Dermis microvascular lymphatic vessel endothelial cell (primary cell): ENCODE measurements at regions not wholly inside any gene's neighbourhood (a gene's known extent, or its start where the extent isn't known, plus 50 kb on each side); places are given as distances from the start of the nearest gene placed in this dataset.
A peak's percentile ranks its signal among the peaks of the same experiment; 100 is the strongest.

Experiments used
- DNase-seq, 2 donors: peaks; one replicate each; pipeline versions ENCODE4 v3.0.0 to v3.0.0-alpha.2; 2010; ENCODE audit warnings: low read depth in 2 of 2

DNA sequence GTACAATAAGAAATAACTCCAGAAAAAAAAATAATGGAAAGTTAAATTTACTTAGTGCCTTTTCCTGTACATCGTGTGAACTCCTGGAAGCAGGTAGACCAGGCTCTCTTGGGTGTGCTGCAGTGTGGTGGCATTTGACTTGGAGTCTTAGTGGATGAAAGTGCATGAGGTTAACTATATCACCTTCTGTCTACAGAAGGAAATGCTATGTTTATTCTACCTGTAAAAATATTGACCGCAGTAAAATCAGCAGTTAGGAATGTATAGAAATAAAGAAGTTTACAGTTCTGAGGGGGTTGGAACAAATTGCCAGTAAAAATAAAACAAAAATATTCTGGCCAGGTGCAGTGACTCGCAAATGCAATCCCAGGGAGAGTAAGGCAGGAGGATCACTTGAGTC lies 722.1 kb downstream of the LIG4 start:
- peak in 1 of 2 donors; percentile 6 for DNase-seq

DNA sequence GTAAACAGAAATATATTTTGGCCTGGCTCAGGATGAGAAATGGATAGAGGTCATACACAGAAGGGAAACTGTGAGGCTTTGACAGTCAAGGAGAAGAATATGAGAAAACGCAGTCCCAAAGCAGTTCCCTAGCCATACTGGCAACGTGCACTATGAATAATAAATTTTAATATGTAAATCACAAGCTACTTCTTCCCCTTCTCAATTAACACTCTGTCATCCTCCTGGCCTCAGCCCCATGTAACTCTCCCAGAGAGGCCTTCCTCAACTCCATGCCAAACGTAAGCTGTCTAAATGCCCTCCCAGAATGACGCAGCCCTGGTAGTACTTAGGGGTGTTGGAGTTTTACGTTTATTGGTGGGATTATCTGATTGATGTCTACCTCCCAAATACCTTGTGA lies 732.6 kb downstream of the LIG4 start:
- no peak for DNase-seq

DNA sequence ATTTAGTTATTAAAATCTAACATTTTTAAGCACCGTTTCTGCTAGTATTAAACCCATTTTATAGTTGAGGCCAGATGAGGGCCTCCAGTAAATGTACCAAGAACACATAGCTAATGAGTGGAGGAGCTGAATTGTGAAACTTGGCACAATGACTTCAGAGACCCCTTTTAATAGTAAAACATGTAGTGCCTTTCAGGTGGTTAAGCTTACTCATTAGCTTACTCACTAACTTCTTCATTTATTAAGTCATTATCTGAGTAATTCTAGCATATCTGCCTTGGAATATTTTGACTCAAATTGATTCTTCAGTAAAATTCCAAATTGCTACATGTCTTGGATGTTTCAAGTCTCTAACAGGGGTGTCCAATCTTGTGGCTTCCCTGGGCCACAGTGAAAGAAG lies 735.2 kb downstream of the LIG4 start:
- DNase-seq, result no peak

GRCh38 chr13:107477772-107478379 lies 737.5 kb downstream of the LIG4 start:
- DNase-seq, result no peak

DNA sequence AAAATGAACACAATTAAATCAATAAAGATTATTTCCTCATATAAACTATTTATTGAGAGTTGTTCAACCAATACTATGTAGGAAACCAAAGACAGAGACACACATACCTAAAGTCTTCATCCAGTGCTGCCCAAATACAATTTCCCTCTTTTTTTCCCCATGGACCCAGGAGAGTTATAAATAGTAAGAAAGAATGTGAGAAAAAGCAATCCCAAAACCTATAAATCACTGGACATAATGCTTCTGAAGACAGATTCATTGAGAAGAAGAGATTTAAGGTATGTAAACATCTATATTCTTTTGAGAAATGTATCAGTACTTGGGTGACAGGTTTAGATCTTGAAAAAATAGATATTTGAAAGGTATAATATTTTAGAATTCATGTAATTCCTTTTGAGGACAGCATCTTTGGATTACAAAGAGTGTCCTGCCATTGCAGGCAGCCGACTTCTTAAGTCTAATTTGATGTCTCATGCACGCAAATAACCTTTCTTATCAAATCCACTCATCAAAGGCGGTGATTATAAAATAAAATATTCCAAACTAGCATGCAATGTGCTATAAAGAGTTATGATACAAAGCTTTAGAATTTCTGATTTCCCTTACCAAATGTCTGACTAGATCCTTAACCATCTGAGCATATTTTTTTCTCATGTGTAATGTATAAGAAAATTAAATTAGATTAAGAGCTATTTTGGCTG lies 739.4 kb downstream of the LIG4 start:
- no peak for DNase-seq

DNA sequence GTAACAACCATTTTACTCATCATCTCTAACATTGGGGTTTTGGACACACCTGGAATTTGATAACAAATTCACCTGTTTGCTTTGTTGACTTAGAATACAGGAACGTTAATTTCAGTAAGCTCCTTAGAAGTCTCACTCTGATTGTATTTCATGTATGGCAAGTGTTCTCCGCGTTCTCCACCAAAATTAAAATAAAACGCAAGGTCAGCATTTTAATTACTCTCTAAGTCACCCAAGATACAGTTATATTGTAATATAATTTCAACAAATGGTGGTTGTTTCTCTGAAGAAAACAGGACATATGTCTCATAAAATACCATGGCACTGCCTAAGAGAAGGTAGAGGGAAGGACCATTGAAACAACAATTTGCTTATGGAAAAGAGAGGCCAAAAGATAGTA lies 742.1 kb downstream of the LIG4 start:
- no peak for DNase-seq

GRCh38 chr13:107466326-107467099 lies 748.8 kb downstream of the LIG4 start:
- DNase-seq, result peak in 1 of 2 donors; percentile 82

GRCh38 chr13:107462501-107462900 lies 752.8 kb downstream of the LIG4 start:
- no peak for DNase-seq

DNA sequence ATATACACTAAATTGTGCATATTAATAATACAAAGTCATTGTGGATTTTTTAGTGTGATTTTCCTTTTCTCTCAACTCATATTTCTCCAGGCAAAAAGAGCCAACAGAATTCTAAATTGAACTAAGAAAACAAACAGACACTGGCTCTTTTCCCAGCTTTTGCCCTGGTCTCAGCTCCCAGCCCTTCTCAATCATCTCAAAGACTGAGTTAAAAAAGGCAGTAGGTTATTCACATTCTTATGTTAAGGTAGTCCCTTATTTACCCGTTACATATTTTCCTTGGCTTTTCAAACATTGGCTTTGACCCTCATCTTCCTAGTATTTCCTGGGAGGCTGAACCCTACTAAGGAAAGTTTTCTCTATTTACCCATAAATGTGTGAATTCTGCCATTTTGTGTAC lies 753.6 kb downstream of the LIG4 start:
- peak in 1 of 2 donors; percentile 54 for DNase-seq

- no peak for DNase-seq
These were observed 755.9 kb downstream of the LIG4 start for GRCh38 chr13:107459430-107459829.

GRCh38 chr13:107458269-107458668 lies 757.1 kb downstream of the LIG4 start:
- no peak for DNase-seq

DNA sequence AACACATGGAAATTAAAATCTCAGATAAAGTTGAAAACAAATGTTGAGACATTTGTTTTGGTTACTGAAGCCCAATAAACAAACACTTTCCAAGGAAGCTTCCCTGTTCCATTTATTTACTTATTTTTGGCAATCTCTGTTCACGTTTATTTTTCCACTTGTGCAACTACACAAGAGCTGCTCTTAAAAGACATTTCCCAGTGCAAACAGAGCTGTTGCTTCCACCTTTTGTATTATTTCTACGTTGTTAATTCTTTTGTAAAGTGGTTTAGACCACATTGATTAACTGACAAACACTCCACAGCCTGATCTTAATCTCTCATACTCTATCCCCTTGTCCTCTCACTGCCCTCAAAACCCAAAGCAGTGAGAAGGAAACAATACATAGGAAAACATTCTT lies 757.6 kb downstream of the LIG4 start:
- DNase-seq, result peak; percentile 33 to 71

- peak in 1 of 2 donors; percentile 15 for DNase-seq
These were observed 758.9 kb downstream of the LIG4 start for GRCh38 chr13:107456431-107456830.

DNA sequence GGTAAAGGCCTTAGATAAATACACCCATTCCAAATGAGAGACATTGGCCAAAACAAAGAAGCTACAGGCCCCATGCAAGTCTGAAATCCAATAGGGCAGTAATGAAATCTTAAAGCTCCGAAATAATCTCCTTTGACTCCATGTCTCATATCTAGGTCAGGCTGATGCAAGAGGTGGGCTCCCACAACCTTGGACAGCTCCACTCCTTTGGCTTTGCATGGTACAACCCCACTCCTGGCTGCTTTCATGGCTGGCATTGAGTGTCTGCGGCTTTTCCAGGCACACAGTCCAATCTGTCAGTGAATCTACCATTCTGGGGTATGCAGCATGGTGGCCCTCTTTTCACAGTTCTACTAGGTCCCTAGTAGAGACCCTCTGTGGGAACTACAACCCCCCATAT lies 762.5 kb downstream of the LIG4 start:
- no peak for DNase-seq

DNA sequence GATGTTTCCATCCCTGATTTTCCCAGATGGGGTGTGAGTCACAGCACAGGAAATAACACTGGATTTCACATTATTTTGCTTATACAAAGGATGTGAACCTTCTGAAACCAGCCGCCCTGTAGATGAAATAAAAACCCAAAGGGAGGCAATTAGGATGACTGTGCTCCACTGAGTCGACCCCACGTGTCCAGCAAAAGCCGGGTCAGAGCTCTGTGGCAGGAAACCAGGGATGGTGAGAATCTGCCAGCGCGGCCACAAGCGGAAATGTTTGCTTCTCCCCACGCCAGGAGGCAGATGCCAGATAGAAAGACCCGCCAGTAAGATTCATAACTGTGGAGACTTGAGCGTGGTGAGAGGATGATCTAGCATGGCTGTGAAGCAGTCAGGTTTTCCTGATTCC lies 764.4 kb downstream of the LIG4 start:
- peak; percentile 99 to 100 for DNase-seq

DNA sequence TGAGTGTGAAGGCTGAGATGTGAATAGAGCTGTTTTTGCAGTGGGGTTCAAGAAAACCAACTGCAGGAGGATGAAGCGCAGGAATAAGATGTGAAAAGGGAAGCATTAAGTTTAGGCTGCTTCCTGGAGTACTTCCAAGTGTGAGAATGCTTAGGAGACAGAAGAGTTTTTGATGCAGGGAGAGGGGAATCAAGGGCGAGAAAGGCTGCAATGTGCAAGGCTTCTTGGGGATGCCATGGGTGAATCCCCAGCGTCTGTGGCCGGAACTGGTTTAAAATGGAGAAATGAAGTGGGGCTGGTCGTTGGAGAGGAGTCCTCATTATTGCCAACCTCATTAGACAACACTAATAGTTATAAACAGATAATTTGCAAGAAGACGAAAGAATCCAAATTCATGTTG lies 764.9 kb downstream of the LIG4 start:
- DNase-seq, result no peak

GRCh38 chr13:107447591-107447990 lies 767.7 kb downstream of the LIG4 start:
- DNase-seq, result no peak

GRCh38 chr13:107441279-107441678 lies 774.1 kb downstream of the LIG4 start:
- peak in 1 of 2 donors; percentile 41 for DNase-seq

DNA sequence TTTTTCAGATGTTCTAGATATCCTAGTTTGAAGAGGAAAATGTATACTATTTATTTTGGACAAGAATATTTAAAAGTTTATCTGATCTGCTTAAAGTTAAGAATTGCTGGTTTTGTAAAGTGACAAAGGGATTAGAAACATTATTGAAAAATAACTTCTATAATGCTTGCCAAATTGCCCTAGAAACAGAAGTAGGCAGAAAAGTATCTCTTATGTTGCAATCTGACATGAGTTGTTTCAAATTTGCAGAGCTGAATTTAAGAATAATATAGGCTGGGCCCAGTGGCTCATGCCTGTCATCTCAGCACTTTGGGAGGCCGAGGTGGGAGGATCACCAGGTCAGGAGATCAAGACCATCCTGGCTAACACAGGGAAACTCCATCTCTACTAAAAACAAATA lies 777.1 kb downstream of the LIG4 start:
- DNase-seq, result no peak

DNA sequence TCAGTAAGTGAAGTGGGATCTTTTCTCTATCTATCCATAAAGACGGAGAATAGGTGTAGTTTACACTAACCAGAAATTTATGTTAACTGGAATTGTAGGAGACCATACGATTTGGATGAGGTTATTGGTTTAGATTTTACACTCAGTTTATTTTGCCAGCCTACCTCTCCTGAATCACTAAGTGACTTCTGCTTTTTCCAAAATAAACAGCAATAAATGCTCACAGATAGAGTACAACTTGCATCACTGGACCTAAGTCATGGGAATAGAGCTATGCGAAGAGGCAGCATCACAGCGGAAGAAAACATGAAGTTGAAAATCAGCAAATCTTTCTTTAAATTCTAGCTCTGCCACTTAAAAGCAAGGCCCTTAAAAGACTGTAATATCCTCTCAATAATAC lies 781.0 kb downstream of the LIG4 start:
- no peak for DNase-seq

DNA sequence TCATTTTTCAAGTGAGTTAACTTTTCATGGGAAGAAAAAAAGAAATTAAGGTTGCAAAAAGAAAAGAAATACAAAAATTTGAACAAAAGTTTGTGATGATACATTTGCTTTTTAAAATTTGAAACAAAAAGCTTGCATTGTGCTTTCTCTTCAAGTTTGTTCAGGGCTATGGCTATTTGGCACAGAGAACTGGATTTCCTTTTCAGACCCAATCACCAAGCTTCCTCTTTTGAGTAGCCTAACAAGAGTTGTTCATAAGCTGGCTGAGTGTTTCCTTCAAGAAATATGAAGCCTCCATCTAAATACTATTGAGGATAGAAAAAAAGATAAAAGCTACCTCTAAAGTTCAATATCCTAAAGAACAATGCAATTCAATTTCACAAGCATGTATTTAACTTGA lies 787.8 kb downstream of the LIG4 start:
- peak in 1 of 2 donors; percentile 54 for DNase-seq

DNA sequence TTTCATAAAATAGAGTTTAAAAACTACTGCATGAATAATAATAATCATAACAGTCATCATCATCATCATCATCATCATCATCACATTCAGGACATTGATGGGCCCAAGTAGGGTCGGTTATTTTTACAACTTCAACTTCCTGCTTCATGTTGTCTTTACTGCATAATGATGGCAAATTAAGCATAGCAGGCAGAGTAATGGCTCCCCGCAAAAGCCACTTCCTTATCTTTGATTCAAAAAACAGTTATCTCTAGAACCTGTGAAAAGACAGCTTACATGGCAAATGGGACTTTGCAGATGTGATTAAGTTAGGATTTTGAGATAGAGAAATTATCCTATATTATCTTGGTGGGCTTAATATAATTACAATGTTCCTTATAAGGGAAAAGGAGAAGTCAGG lies 792.9 kb downstream of the LIG4 start:
- DNase-seq, result no peak

GRCh38 chr13:107421951-107422350 lies 793.4 kb downstream of the LIG4 start:
- peak in 1 of 2 donors; percentile 33 for DNase-seq
